GM23338 (cell line): ENCODE measurements at regions not wholly inside any gene's neighbourhood (a gene's known extent, or its start where the extent isn't known, plus 50 kb on each side); places are given as distances from the start of the nearest gene placed in this dataset.

Experiments used
- ATAC-seq: fragments of 200-7000 bp; cut with Tn5 transposase; 3 replicates; pipeline ENCODE4 v1.9.1; 2020
- DNase-seq: peaks from one replicate; pipeline ENCODE4 v3.0.0-alpha.2; 2015; ENCODE audit warnings: low spot score
- H2AFZ ChIP-seq: fragments of 200-600 bp; sonication (generic); 2 replicates; pipeline ENCODE4 v1.8.0; 2016; ENCODE audit warnings: antibody characterized with exemption, mild to moderate bottlenecking, moderate library complexity
- H3F3A ChIP-seq: fragments of 200-600 bp; sonication (generic); replicated peaks from 2 replicates; pipeline ENCODE4 v1.8.0; 2017; ENCODE audit warnings: antibody characterized with exemption, mixed run types, low read depth
- H3K27ac ChIP-seq: fragments of 200-600 bp; sonication (generic); 2 replicates; pipeline ENCODE4 v1.6.1; 2016; ENCODE audit warnings: low read depth
- H3K27me3 ChIP-seq: fragments of 200-600 bp; sonication (generic); 2 replicates; pipeline ENCODE4 v1.8.0; 2016; ENCODE audit warnings: mild to moderate bottlenecking, mixed run types, moderate library complexity; ENCODE audit not compliant: insufficient read depth
- H3K36me3 ChIP-seq: fragments of 200-600 bp; sonication (generic); 2 replicates; pipeline ENCODE4 v1.8.0; 2016; ENCODE audit warnings: mild to moderate bottlenecking; ENCODE audit not compliant: insufficient read depth
- H3K4me1 ChIP-seq: fragments of 200-600 bp; sonication (generic); 2 replicates; pipeline ENCODE4 v1.8.0; 2016; ENCODE audit warnings: mild to moderate bottlenecking, moderate library complexity; ENCODE audit not compliant: insufficient read depth
- H3K4me2 ChIP-seq: fragments of 200-600 bp; sonication (generic); 2 replicates; pipeline ENCODE4 v1.7.1; 2017; ENCODE audit warnings: mixed run types
- H3K4me3 ChIP-seq: fragments of 200-600 bp; sonication (generic); 2 replicates; pipeline ENCODE4 v1.6.1; 2016; ENCODE audit warnings: mixed run types
- H3K79me2 ChIP-seq: fragments of 200-600 bp; sonication (generic); replicated peaks from 2 replicates; pipeline ENCODE4 v1.8.0; 2017; ENCODE audit warnings: mild to moderate bottlenecking; ENCODE audit not compliant: insufficient read depth
- H3K9me2 ChIP-seq: fragments of 200-600 bp; sonication (generic); 2 replicates; pipeline ENCODE4 v1.8.0; 2017; ENCODE audit not compliant: insufficient read depth
- H4K20me1 ChIP-seq: fragments of 200-600 bp; sonication (generic); replicated peaks from 2 replicates; pipeline ENCODE4 v1.8.0; 2017; ENCODE audit warnings: mild to moderate bottlenecking; ENCODE audit not compliant: insufficient read depth
- H3K27ac Mint-ChIP-seq: 2 replicates; pipeline ENCODE4 v1.8.0; 2020; ENCODE audit warnings: inconsistent platforms, mild to moderate bottlenecking, moderate library complexity, mixed read lengths
- H3K27me3 Mint-ChIP-seq: 3 replicates; pipeline ENCODE4 v1.8.0; 2022; ENCODE audit warnings: low read depth, mild to moderate bottlenecking, moderate library complexity, mixed read lengths, inconsistent platforms; ENCODE audit not compliant: insufficient read depth, poor library complexity
- H3K36me3 Mint-ChIP-seq: 3 replicates; pipeline ENCODE4 v1.8.0; 2021; ENCODE audit warnings: low read depth, mild to moderate bottlenecking, inconsistent platforms, moderate library complexity, mixed read lengths
- H3K4me1 Mint-ChIP-seq: 3 replicates; pipeline ENCODE4 v1.8.0; 2020; ENCODE audit warnings: mild to moderate bottlenecking, inconsistent platforms, mixed read lengths
- H3K4me3 Mint-ChIP-seq: 3 replicates; pipeline ENCODE4 v1.8.0; 2021; ENCODE audit warnings: moderate library complexity, mild to moderate bottlenecking, inconsistent platforms, mixed read lengths
- H3K9me3 Mint-ChIP-seq: 3 replicates; pipeline ENCODE4 v1.8.0; 2020; ENCODE audit warnings: moderate library complexity, mild to moderate bottlenecking, inconsistent platforms, mixed read lengths
- CREB1 ChIP-seq: fragments of 250-450 bp; sonication (Bioruptor Pico); IDR thresholded peaks from 2 replicates; pipeline ENCODE4 v1.5.0; 2020; ENCODE audit warnings: low read depth, mild to moderate bottlenecking, moderate library complexity
- ETS1 ChIP-seq: IDR thresholded peaks from 2 replicates; pipeline ENCODE4 v1.6.1; 2016; ENCODE audit warnings: antibody characterized with exemption
- EZH2phosphoT487 ChIP-seq: fragments of 200-600 bp; sonication (generic); IDR thresholded peaks from one replicate; pipeline ENCODE4 v1.8.1; 2018; ENCODE audit warnings: antibody characterized with exemption; ENCODE audit not compliant: unreplicated experiment
- JUNB ChIP-seq: IDR thresholded peaks from one replicate; pipeline ENCODE4 v1.6.1; 2016; ENCODE audit warnings: antibody characterized with exemption; ENCODE audit not compliant: unreplicated experiment
- NANOG ChIP-seq: IDR thresholded peaks from 2 replicates; pipeline ENCODE4 v1.6.1; 2016; ENCODE audit warnings: antibody characterized with exemption, borderline replicate concordance
- STAT1 ChIP-seq: IDR thresholded peaks from one replicate; pipeline ENCODE4 v1.6.1; 2016; ENCODE audit warnings: antibody characterized with exemption; ENCODE audit not compliant: unreplicated experiment
- ZNF462 ChIP-seq: fragments of 250-450 bp; sonication (Bioruptor Pico); IDR thresholded peaks from 2 replicates; pipeline ENCODE4 v1.5.0; 2020; ENCODE audit warnings: mild to moderate bottlenecking, moderate library complexity
- TF ChIP-seq, protein P1 (sequence below): IDR thresholded peaks from one replicate; pipeline ENCODE4 v1.6.1; 2018; ENCODE audit warnings: antibody characterized with exemption; ENCODE audit not compliant: unreplicated experiment
- TF ChIP-seq, protein P2 (sequence below), 2 experiments: fragments of 200-600 bp in 1 of 2; sonication (generic) in 1 of 2; conservative IDR thresholded peaks; 2 replicates each; pipeline versions ENCODE4 v1.5.1 to v1.6.1; 2016 to 2017; ENCODE audit warnings: antibody characterized with exemption in 2 of 2, low read depth in 2 of 2, mild to moderate bottlenecking in 2 of 2, moderate library complexity in 1 of 2

DNA sequence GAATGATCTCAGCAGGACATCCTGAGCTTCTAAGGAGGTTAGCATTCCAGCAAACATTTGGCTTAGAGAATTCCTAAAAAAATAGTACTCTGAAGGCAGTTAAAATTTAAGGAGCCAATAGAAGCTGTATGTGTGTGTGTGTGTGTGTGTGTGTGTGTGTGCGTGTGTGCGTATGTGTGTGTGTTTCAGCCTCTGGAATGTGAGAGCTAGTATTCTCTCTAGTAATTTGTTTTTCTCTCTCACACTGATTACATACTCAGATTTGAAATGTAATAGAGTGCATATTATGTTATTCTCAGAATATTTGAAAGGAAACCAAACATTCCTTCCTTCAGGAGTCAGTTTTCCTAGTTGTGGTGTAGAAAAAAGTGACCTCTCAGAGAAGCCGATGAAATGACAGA is 279.6 kb downstream of the TMEM38B start:
- no peaks in the 10 kb centered on the region for H3K36me3 ChIP-seq
- no peak overlapping the region for H3K4me3 ChIP-seq
- no peaks in the 10 kb centered on the region for H4K20me1 ChIP-seq
- no peaks in the 10 kb centered on the region for H3K79me2 ChIP-seq
- H3K4me1 ChIP-seq, result peaks cover 19% of the 10 kb centered on the region; the same call in 1 of the 2 replicates
- TF ChIP-seq ZNF462 (CRISPR knock-in tag) (no peak), STAT1 (no peak), EZH2phosphoT487 (no peak), ETS1 (no peak), CREB1 (no peak), JUNB (no peak), NANOG (no peak)
- TF ChIP-seq, protein P1, sequence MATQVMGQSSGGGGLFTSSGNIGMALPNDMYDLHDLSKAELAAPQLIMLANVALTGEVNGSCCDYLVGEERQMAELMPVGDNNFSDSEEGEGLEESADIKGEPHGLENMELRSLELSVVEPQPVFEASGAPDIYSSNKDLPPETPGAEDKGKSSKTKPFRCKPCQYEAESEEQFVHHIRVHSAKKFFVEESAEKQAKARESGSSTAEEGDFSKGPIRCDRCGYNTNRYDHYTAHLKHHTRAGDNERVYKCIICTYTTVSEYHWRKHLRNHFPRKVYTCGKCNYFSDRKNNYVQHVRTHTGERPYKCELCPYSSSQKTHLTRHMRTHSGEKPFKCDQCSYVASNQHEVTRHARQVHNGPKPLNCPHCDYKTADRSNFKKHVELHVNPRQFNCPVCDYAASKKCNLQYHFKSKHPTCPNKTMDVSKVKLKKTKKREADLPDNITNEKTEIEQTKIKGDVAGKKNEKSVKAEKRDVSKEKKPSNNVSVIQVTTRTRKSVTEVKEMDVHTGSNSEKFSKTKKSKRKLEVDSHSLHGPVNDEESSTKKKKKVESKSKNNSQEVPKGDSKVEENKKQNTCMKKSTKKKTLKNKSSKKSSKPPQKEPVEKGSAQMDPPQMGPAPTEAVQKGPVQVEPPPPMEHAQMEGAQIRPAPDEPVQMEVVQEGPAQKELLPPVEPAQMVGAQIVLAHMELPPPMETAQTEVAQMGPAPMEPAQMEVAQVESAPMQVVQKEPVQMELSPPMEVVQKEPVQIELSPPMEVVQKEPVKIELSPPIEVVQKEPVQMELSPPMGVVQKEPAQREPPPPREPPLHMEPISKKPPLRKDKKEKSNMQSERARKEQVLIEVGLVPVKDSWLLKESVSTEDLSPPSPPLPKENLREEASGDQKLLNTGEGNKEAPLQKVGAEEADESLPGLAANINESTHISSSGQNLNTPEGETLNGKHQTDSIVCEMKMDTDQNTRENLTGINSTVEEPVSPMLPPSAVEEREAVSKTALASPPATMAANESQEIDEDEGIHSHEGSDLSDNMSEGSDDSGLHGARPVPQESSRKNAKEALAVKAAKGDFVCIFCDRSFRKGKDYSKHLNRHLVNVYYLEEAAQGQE, result no peak
- TF ChIP-seq, protein P2, sequence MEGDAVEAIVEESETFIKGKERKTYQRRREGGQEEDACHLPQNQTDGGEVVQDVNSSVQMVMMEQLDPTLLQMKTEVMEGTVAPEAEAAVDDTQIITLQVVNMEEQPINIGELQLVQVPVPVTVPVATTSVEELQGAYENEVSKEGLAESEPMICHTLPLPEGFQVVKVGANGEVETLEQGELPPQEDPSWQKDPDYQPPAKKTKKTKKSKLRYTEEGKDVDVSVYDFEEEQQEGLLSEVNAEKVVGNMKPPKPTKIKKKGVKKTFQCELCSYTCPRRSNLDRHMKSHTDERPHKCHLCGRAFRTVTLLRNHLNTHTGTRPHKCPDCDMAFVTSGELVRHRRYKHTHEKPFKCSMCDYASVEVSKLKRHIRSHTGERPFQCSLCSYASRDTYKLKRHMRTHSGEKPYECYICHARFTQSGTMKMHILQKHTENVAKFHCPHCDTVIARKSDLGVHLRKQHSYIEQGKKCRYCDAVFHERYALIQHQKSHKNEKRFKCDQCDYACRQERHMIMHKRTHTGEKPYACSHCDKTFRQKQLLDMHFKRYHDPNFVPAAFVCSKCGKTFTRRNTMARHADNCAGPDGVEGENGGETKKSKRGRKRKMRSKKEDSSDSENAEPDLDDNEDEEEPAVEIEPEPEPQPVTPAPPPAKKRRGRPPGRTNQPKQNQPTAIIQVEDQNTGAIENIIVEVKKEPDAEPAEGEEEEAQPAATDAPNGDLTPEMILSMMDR (conservative IDR thresholded peaks at IDR 0.05; ENCODE audit: low read depth in 2 of 2), result no peak
- no peaks in the 10 kb centered on the region for H3F3A ChIP-seq
- no peak overlapping the region for H2AFZ ChIP-seq
- peaks cover 3% of the 10 kb centered on the region for H3K27me3 Mint-ChIP-seq
- peaks cover 3% of the 10 kb centered on the region; the same call in 1 of the 2 replicates for H3K9me2 ChIP-seq
- H3K27ac ChIP-seq, result no peak overlapping the region
- ATAC-seq (peak; percentile 20; the same call in 1 of the 3 replicates), DNase-seq (peak; percentile 57)
- H3K4me1 Mint-ChIP-seq, result peaks cover 35% of the 10 kb centered on the region
- H3K9me3 Mint-ChIP-seq, result no peaks in the 10 kb centered on the region
- no peaks in the 10 kb centered on the region for H3K36me3 Mint-ChIP-seq
- no peak overlapping the region for H3K4me2 ChIP-seq
- H3K4me3 Mint-ChIP-seq, result no peak overlapping the region
- no peak overlapping the region for H3K27ac Mint-ChIP-seq
- peaks cover 29% of the 10 kb centered on the region for H3K27me3 ChIP-seq
